Activated naive CD4-positive, alpha-beta T cell treated with Interleukin-2 at 50 U/mL for 16 hours (primary cell): ENCODE measurements at regions not wholly inside any gene's neighbourhood (a gene's known extent, or its start where the extent isn't known, plus 50 kb on each side); places are given as distances from the start of the nearest gene placed in this dataset.
"Not testable (repeated sequence)": the region's sequence is repeated elsewhere in the genome, so short reads cannot be mapped to it uniquely, and the experiment has no call there.

Experiments
- DNase-seq: peaks from one replicate; pipeline ENCODE4 v3.0.0-alpha.2; 2020

- DNase-seq = no peak
Observed at GRCh38 chr4:59759082-59759825, 1440.9 kb upstream of the ADGRL3 start.

DNA sequence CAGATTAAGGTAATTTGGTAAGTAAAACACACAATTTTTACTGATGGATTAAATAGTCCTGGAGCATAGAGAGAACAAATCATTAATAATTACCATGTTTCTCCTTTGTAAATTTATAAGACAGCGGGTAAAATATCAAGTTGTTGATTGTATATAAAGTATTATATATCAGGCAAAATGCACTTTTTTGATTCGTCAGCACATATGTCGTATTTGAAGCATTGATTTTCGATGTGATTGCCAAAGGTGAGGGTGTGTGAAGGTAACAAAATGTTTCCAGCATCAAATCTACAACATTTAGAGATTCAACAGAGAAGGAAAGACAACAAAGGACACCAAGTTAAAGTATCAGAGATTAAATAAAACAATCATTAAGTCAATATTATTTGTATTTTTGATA, 1437.8 kb upstream of the ADGRL3 start:
- DNase-seq = no peak

GRCh38 chr4:59770601-59771264, 1429.4 kb upstream of the ADGRL3 start:
- DNase-seq = no peak

GRCh38 chr4:59772641-59773139, 1427.4 kb upstream of the ADGRL3 start:
- DNase-seq = no peak

DNA sequence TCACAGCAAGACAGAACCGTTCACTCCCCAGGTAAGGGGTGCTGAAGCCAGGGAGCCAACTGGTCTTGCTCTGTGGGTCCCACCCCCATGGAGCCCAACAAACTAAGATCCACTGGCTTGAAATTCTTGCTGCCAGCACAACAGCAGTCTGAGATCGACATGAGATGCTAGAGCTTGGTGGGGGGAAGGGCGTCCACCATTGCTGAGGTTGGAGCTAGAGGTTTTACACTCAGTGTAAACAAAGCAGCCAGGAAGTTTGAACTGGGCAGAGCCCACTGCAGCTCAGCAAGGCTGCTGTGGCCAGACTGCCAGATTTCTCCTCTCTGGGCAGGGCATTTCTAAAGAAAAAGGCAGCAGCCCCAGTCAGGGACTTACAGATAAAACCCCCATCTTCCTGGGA, 1419.9 kb upstream of the ADGRL3 start:
- not testable (repeated sequence) for DNase-seq

DNA sequence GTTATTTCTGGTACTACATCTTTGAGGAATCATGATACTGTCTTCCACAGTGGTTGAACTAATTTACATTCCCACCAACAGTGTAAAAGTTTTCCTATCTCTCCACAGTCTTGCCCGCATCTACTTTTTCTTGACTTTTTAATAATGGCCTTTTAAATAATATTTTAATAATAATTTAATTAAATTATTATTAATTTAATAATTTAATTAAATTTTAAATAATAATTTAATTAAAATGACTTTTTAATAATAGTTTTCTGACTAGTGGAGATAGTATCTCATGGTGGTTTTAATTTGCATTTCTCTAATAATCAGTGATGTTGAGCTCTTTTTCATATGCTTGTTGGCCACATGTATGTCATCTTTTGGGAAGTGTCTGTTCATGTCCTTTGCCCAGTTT, 1395.0 kb upstream of the ADGRL3 start:
- no peak for DNase-seq

DNA sequence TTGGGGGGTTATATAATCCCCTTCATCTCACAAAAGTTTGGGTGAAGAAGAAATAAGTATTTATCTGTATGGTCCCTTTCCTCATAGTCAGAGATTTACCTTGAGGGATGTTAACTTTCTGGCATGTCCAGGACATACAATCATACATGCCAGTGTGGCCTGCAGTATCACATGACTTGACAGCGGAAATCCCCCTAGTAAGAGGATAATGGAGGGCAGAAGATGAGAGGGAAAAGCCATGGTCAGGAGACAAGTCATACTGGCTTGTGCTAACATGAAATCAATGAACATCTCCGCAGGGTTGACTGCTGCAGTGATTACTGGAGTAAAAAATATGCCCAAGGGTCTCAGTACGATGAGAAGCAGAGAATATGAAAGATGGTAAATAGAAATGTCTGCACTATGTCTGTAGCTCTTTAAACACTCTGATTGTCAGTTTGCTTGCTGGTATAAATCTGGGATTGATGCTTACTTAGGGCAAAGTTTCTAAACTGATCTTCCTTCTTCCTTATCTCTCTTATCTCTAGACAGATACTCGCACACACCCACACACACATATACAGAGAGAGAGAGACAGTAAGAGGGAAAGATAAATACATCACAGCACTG, 1385.6 kb upstream of the ADGRL3 start:
- DNase-seq = no peak

DNA sequence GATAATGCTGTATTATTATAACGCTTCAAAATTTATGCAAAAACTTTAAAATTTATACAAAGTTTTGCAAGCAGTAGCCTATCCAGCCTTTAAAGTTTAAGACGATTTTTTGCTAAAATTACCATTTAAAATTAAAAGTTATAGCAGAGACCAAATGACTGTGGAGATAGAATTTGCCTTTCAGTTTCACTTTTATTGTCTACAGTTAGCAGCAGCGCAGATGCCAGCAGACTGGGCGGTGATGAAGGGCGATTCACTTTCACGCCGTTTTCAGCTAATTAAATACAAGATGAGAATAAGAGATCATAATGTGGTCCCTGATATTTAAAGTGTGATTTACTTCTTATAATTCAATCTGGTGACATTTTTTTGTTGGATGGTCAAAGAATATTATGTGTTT, 1381.5 kb upstream of the ADGRL3 start:
- DNase-seq = no peak

DNA sequence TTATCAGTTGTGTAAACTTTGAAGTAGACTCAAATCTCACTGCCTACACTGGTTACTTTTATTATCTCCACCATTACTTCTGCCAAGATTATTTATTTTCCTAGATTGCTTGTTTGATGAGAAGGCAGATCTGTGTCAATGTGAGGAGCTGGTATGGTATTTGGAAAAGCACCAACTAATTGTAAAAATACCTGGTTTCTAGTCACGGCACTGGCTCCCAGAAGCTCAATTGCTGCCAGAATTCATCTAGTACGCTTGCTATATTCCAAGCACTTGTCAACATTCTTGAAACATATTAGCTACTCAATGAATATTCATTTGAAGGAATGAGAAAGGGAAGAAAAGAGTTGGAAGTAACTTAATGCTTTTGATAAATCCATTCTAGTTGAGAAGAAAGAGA, 1376.8 kb upstream of the ADGRL3 start:
- DNase-seq = no peak

GRCh38 chr4:59825104-59825503, 1375.0 kb upstream of the ADGRL3 start:
- no peak for DNase-seq

DNA sequence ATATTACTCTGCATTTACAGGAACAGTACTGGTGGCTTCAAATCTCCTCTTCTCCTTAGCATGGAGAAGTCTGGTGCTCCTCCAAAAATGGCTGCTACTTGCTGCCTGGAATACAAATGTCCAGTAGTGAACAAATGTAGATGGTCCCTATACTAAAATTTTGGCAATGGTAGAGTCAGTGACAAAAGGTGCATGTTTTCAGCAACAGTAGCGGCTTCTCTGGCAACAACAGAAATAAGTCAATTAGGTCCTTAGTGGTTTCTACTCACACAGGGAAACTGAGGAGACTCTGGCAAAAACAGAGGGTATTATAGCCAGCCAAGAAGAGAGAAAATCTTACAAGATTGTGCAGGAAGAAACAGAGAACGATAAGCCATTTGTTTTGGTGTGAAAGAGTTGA, 1368.4 kb upstream of the ADGRL3 start:
- DNase-seq = no peak

DNA sequence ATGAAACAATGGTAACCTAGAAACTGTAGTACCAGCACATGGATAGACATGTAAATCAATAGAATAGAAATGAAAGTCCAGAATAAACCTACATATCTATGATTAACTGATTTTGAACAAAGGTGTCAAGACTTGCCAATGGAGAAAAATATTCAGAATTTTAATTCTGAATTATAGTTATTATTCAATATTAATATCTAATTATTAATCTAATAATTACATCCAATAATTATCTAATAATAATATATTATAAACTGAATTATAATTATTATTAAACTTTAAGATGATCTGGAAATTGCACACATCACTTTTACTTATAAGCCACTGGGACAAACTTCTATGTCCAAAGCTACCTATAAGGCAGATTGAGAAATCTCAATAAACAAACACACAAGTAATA, 1365.2 kb upstream of the ADGRL3 start:
- DNase-seq = no peak

GRCh38 chr4:59837751-59838150, 1362.4 kb upstream of the ADGRL3 start:
- DNase-seq = no peak

- no peak for DNase-seq
Observed at GRCh38 chr4:59838236-59838635, 1361.9 kb upstream of the ADGRL3 start.

DNA sequence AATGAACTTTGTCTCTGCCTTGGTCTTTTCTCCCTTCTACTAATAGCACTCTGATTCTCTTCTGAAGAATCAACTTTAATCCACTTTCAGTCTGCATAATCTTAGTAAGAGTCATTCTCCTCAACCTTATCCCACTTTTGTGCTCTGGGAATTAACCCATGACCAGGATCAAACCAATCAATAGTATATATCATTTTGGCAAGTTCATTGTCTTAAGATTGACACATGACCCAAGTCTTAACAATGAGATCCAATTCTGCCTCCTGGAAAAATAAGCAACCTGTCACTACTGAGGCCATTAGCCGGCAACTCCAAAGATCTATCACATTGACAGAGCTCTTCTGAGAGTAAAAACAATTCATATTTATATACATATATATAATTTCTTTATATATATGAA, 1358.4 kb upstream of the ADGRL3 start:
- DNase-seq = no peak

GRCh38 chr4:59848457-59848856, 1351.7 kb upstream of the ADGRL3 start:
- DNase-seq = no peak

GRCh38 chr4:59855630-59856352, 1344.3 kb upstream of the ADGRL3 start:
- DNase-seq = no peak

- no peak for DNase-seq
Observed at GRCh38 chr4:59869056-59869455, 1331.1 kb upstream of the ADGRL3 start.

DNA sequence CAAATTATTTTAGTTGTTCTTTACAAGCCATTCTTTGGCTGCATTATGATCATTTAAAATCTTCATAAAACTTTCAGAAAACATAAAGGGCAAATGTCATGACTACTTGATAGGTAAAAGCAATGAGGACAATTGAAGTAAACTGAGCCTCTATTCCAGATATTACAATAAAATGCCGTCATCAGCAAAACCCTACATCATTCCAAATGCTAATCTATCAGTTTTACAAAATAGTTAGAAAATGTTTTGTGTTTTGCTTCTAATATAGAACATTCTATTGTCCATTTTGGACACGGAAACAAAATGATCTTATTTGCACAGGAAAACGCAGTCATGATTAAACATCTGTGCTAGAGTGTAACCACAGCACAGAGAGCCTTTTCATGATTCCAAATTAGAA, 1330.6 kb upstream of the ADGRL3 start:
- no peak for DNase-seq

GRCh38 chr4:59881632-59882031, 1318.5 kb upstream of the ADGRL3 start:
- no peak for DNase-seq

GRCh38 chr4:59904331-59904730, 1295.8 kb upstream of the ADGRL3 start:
- no peak for DNase-seq

DNA sequence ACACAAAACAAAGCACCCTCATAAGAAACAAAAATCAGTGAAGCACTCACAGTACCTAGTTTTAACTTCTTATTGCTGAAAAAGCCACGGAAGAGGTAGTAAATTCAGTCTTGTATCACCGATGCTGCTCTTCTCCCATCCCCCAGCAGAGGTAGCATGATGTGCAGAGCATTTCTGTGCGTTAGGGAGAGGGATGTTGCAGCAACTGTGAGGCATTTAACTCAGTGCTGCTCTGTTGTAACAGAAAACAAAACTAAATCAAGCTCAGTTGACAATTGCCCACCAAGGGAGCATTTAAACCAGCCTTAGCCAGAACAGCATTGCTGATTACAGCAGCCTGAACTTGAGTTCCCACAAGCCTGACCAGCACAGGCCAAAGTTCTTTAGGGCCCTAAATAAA, 1279.7 kb upstream of the ADGRL3 start:
- DNase-seq = no peak

DNA sequence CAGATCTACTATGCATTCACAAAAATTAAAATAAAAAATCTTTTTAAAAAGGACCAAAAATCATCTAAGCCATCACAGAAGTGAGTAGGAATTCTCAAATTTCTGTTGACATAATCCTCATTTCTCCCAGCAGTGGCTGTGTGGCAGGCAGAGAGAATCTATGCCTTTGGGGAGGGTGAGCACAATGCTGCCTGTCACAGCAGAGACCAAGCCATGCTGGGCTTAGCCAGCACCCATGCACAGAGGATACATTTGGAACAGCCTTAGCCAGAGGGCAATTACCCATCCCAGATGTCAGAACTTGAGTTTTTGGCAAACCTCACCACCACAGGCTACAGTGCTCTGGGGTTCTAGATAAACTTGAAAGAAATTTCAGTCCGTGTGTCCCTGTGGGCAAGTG, 1274.8 kb upstream of the ADGRL3 start:
- no peak for DNase-seq

GRCh38 chr4:59936566-59936965, 1263.6 kb upstream of the ADGRL3 start:
- no peak for DNase-seq
